Stimulated activated CD8-positive, alpha-beta memory T cell treated with anti-CD3 and anti-CD28 coated beads, Interleukin-7, amount 100 ng/mL, for 24 hours (primary cell): ENCODE measurements at regions not wholly inside any gene's neighbourhood (a gene's known extent, or its start where the extent isn't known, plus 50 kb on each side); places are given as distances from the start of the nearest gene placed in this dataset.

Source experiments
- DNase-seq: peaks from one replicate; pipeline ENCODE4 v3.0.0-alpha.2; 2020; ENCODE audit warnings: low read depth

DNA sequence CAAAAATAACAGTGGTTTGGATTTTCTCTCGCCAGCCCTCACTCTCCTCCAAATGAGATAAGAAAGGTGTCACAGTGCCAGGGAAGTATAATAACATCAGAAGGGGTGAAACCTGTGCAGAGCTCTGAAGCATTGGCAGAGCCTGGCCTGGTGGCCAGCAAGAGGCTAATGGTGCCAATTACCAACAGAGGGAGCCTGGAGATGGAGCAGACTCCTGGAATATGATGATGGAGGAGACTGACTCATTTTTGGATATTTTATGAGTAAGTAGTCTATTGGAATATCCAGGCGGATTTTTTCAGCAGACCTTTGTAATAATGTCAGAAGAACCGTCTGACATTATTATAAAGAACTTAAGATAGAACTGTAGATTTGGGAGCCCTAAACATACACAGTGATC lies 442.6 kb upstream of the MARCKS start:
- DNase-seq: no peak

DNA sequence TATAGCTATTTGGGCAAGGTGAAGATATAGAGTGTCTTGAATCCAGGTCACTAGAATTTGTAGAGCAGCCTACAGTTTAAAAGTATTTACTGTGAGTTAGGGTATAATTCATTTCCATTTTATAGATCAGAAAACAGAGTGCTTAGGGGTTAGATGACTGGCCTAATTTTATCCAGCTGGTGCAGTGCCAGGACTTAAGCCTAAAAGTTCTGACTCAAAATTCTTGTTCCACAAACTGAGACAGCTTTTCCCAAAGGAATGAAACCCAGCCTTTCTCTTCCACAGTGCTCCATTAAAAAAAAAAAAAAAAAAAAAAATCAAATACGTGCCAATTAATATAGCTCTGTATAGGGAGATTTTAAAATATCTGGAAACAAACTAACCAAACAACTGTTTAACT lies 441.0 kb upstream of the MARCKS start:
- no peak for DNase-seq

DNA sequence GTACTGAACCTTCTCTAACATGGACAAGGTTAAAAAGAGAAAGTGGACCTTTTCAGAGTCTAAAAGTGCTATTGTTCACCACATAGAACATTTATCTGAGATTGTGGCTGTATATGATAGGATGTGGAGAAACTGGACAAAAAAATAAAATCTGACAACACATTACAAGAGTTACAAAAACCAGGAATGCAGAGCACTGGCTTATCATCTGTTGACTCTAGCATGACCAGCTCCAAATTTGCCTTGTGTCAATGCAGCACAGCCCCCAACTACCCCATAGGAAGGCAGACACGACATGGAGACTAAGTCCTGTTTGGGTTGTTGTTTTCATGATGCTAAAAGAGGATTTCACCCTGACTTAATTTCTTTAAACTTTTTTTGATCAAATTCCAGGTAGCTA lies 436.9 kb upstream of the MARCKS start:
- DNase-seq: no peak

DNA sequence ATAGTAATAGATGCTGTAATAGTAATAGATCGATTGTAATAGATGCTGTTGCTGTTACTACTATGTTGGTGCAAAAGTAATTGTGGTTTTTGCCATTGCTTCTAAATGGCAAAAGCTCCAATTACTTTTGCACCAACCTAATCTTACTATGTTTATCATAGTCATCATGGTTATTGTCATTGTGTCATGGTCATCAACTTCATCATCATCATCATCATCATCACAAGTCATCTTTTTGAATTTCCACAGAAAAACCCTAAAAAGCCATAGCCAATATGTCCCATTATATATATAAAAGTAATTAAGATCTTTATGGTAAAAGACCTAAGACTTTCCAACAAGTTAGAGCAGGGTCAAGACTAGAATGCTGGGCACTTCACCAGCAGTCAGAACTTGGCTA lies 435.1 kb upstream of the MARCKS start:
- DNase-seq: no peak

DNA sequence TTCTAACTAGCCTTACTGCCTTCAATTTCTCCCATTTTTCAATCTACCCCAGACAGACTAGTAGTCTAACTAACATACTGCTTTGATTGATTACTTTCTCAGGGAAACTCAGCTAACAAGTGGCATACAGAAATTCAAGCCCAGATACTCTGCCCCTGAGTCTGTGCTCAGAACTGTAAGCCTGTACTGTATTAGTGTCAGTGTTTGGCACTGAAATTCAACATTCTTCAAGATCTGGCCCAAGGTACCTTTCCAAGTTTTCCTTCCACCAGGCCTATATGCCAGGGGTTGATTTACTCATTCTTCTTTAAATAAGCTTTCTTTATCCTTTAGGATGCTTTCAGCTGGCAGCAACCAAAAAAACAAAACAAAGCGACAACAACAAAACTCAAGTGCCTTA lies 433.2 kb upstream of the MARCKS start:
- no peak for DNase-seq

DNA sequence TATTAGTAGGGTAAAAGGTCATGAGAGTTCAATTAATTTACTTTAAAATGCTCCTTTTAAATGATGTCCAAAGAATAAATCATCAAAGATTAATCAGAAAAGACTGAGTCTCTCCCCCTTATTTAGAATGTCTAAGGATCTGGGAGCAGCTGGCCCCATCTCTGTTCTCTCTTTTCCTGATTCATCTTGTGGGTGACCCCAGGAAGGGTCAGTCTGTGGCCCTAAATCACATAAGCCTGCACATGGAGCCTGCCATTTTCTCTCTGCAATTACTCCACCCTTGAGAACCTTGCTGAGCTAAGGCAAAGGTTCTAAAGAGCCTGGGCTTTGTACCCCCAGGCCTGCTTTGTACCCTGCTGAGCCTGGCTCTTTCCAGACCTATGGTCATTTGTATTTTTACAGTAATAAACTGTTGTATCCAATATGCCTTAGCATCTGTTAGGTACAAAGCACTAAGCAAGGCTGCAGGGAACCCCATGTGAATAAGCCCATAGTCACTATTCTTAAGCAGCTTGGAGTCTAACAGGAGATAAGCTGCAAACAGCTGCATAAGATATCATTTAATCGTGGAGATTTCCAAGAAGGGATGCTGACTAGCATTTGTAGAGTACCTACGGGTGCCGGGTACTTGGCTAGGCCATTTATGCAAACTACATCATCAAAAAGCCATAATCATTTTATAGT lies 431.0 kb upstream of the MARCKS start:
- DNase-seq: no peak

DNA sequence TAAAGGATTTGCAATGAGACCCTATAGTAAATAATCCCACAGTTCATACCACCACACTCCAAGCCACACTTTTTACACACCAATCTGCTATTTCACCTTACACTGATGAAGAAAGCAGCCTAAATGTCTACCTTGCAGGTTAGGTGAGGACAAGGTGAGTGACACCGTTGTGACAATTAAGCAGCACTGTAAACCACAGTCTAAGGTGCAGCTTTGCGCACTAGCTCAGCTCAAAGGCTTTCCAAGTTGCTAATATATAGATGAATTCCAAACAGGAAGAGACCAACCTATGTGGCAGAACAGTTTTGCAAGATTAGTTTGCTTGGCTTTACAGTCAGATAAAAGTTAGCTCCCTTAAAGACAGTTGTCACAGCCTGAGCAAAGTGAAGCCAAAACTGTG lies 429.5 kb upstream of the MARCKS start:
- DNase-seq: no peak

DNA sequence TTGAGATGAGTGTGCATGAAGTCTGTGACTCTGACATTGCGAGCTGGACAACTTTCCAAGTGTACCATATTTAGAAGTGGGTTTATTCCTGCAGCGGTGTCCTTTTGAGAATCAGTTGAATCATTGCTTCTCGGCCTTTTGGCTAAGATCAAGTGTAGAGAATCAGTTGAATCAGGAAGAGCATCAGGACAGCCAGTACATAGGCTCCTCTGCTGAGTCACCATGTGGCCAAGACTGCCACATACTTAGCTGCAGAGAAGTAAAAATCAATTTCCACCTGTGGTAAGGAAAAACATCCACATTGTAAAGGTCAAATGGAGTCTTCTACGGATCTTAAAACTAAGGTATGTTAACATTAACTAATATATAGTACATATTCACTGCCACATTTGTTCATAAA lies 428.4 kb upstream of the MARCKS start:
- DNase-seq: no peak

DNA sequence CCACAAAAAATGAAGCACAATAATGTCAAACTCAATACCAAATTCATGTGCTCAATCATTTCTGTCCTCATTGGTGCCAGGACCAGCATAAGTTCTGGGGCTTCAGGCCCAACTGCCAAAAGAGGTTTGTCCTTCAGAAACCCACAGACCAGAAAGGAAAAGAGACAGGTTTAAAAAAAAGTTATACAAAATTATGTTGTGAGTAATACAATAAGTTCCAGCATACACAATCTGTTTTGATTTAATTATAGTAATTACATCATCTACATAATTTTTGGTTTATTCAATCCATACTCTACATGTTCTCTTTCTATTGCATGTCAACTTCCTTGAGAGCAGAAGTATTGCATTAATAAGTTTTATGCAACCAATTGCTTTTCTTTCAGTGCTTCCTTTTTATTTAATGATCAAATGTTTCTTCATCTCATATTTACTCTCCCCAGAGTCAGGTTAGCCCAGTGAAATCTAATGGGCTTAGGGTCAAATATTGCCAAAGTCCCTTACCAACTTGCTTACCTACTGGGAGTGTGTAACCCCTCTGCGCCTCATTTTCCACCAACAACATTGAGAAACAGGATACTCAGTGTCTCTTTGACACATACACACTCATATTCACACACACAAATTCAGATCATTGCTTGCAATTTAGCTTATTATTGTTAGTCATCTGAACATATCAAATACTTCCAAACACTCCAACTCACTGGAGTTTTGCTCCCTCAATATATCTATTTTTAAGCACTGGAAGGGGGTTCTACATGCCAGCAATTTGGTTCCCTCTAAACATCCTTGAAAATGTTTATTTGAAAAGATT lies 424.4 kb upstream of the MARCKS start:
- no peak for DNase-seq

DNA sequence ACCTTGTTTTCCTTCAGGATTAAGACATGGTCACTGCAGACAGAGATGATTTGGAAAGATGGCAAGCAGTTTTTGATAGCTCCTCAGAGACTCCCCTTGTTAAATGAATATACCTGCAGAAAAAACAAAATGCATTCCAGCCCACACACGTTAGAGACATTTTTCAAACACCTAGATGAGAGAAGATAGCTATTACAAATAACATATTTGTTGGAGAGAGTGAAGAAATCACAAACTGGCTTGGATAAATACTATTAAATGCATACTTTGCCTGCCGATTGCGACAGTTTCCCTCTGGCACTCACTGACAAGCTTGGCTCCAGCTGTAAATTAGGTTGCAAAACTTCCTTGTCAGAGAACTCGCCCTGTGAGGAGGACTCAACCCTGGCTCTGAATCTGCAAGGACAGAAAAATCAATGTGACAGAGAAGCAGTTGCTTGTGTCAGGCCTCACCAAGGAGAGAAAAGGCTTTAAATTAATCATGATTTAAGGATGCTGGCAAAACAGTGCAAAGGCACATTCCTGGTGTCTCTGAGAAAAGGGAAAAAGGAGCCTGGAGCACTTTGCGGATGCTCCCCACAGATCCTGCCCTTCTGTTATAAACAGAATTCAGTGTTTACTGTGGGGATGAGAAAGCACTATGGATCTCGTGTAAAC lies 423.7 kb upstream of the MARCKS start:
- no peak for DNase-seq

DNA sequence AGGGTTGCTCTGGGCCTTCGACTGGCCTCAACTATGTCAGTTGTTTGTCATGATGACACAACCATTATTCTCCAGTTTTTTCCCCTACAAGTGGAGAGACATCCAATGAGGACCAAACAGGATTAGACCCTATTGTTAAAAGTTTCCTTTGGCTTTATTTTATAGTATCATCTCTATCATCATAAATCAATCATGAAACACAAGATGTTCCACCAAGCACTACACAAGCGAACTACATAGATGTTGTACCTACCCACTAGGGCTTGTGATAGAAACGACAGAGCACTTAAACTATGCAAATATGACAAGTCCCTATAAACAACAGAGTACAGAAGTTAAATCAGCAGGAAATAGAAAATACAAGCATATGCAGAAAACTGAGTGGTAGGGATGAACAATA lies 422.5 kb upstream of the MARCKS start:
- no peak for DNase-seq

DNA sequence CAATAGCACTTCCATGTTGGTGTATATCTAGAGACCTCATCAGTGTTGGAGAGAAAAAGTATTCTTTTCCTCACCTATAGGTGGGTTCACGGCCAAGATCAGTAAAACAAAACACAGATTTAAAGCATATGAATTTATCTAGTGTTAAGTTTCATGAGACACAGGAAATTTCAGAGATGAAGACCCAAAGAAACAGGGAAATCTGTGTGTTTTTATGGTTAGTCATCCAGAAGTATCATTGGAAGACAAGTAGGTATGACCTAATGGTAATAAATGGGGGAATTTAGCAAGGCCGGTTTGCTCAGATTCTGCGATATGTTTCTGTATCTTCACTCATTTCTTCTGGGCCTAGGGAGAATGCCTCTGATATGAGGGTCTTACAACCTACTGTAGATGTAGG lies 419.6 kb upstream of the MARCKS start:
- DNase-seq: no peak

DNA sequence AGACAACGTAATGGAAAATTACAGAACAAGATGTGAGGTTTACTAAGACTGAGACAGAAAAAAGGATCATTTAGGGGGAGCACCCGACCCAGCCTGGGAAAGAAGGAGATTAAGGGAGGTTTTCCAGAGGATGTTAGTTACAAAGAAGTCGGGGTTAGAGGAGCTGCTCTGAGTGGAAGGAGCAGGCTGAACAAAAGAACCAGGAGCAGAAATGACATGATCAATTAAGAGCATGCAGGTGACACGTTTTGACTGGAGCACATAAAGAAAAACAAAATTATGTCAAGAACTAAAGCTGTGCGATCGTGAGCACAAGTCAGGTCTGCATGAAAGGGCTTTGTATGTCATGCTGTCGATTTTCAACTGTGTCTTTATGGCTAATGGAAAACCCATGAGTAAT lies 417.3 kb upstream of the MARCKS start:
- DNase-seq: no peak

DNA sequence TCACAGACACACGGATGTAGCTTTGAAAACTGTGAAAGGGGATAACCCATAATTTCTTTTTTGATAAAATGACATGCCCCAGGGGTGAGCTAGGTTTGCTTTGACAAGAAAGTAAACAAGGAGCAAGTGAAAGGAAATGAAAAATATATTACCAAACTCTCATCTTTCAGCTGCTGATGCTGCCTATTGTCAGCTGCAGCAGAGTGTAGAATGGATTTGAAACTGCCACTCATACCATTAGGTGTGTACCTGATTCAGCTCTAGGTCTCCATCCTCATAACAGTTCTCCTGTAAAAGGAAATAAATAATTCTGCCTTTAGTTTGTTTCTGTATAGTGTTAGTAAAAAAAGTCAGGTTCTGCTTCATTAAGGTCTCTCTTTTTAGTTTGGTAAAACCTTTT lies 415.1 kb upstream of the MARCKS start:
- DNase-seq: no peak

DNA sequence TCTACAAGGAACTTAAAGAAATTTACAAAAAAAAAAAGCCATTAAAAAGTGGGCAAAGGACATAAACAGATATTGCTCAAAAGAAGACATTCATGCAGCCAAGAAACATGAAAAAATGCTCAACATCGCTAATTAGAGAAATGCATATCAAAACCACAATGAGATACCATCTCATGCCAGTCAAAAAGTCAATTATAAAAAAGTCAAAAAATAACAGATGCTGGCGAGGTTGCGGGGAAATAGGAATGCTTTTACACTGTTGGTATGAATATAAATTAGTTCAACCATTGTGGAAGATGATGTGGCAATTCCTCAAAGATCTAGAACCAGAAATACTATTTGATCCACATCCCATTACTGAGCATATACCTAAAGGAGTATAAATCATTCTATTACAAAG lies 411.9 kb upstream of the MARCKS start:
- no peak for DNase-seq

DNA sequence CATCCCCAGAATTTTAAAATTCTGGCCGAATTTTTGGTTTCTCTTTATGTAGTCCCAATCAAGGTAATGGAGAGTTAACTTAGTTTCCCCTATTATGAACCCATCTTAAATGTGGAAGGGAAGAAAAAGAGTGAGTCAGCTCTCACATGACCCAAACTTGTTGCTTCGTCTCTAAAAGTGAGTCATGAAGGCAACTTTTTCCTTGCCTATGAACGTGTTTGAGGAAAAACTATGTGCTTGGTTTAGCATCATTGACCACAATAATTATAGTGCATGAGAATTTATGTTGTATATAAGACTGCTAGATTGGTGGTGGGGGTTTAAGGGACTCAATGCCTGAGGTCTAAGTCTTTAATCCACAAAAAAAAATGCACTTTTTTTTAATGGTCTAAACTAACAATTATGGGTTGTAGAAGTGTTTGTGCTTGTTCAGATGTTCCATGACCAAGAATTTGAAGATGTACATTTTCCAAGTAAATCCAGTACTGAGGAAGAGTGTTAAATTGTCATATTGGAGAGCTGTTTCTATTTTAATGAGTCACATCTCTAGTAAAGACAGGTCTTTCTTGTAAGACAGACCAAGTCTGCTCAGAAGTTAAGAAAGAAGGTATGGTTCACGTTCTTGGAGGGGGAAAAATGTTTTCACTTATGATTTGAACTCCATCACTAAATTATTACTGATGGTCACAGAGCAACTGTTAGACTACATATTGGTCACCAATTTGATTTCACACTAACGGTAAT lies 409.9 kb upstream of the MARCKS start:
- no peak for DNase-seq

DNA sequence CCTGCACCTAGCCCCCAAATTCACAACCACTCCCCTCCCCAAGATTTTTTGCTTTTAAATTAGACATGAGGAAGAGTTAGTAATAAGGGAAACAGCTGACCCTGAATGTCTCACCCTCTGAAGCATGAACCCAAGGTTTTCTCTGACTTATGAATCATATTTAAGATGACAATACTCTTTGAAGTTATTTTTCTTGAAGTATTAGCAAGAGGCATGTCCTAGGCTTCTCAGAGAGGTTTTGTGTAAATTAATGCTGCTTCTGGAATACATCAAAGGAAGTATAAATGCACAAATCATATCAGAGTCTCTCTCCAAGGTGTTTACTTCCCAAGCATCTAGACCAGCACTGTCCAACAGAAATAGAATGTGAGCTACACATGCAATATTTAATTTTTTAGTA lies 408.1 kb upstream of the MARCKS start:
- no peak for DNase-seq

DNA sequence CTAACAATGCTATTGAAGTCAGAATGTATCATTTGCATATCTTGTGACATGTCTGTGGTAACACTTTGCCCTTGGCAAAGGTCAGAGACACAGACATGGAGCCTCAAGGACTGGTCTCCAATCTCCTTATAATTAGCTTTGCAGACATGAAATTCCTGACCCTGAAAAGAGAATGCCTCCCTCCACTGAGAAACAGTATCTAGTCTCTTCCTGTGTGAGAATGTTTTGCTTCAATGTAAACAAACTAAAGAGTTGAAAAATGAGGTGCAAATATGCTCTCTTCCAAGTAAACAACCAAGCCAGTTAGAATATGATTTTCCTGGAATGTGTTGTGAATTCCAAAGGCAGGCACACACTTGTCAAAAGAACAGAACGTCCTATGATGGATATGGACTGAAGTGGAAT lies 407.1 kb upstream of the MARCKS start:
- no peak for DNase-seq

DNA sequence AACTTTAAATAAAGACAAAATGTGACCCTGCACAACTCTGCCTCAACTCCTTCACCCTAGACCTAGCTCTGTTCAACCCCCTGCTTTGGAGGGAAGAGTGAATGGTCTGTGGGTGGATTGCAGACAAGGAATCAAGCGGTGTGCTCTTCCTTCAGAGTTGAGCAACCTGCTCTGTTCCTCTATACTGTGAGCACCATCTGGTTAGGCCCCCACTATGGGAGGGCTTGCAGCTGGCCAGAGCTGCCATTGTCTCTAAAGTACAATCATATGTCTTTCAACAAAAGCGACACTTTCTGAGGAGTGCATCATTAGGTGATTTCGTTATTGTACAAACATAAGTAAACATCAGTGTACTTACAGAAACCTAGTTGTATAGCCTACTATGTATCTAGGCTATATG lies 406.1 kb upstream of the MARCKS start:
- DNase-seq: no peak

DNA sequence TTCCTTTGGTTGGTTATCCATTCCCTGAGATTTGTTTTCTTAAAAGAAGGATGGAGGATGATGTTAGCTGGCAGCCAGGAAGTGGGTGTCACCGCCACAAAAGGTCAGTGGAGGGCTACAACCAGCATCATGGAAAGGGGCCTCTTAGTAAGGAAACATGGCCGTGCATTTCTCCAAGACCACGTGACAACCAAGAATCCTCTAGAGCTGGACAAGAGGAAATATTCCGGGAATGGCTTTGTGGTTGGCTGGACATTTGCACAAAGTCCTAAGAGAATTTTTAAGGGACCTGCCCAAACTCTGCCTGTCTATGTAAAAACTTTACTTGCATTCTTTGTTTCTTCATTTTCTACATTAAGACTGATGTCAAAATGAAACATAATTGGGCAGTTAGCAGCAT lies 399.9 kb upstream of the MARCKS start:
- no peak for DNase-seq

DNA sequence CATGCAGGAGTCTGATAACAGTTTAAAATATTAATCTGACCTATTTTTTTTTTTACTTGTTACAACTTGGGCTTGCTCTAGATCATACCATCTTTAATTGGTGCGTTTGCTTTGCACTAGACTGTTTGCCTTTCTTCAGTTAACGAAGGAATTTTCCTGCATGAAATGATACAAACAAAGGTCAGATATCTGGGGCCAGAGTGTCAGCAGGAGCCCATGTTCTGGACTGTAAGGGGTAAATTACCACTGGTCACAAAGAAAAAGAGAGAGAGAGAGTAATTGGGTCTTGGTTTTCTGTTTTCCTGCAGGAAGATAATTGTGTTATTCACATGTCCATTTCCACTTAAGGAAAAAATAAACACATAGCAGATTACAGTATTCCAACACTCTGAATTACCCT lies 399.4 kb upstream of the MARCKS start:
- no peak for DNase-seq

DNA sequence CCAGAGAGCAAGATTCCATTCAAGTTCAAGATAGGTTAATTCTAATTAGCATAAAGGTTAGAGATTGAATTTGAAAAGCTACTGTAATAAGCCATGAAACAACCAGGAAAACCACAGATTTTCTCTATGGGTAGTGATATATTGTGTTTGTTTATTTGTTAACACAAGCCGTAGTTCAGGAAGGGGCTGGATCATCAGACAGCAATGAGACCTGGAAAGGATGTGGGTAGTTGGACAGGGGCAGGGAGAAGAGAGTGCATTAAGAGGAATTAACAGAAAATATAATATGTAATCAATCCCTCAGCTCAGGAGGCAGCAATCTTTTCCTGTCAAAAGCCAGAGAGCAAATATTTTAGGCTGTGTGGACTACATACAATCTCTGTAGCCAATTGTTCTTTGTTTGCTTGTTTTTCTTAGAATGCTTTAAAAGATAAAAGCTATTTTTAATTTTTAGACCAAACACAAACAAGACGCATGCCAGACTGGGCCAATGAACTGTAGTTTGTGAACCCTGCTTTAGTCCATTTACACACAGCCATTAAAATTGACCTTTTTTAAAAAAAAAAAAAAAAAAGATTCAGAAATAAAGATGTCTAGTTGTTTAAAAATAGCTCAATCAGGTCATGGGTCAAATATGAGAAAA lies 398.7 kb upstream of the MARCKS start:
- no peak for DNase-seq
